GM19238 (cell line): ENCODE measurements at regions not wholly inside any gene's neighbourhood (a gene's known extent, or its start where the extent isn't known, plus 50 kb on each side); places are given as distances from the start of the nearest gene placed in this dataset.

Experiments
- DNase-seq: peaks from one replicate; pipeline ENCODE4 v3.0.0; 2011; ENCODE audit warnings: low spot score; ENCODE audit not compliant: insufficient read length

- no peak for DNase-seq
Observed at GRCh38 chr5:4188704-4189103, 593.1 kb downstream of the IRX1 start.

- DNase-seq = no peak
Observed at GRCh38 chr5:4189317-4189716, 593.7 kb downstream of the IRX1 start.

GRCh38 chr5:4191041-4191440 is 595.4 kb downstream of the IRX1 start:
- no peak for DNase-seq

- DNase-seq = no peak
Observed at GRCh38 chr5:4191703-4192102, 596.1 kb downstream of the IRX1 start.

GRCh38 chr5:4192111-4192510 is 596.5 kb downstream of the IRX1 start:
- no peak for DNase-seq

GRCh38 chr5:4196744-4197143 is 601.1 kb downstream of the IRX1 start:
- no peak for DNase-seq

- no peak for DNase-seq
Observed at GRCh38 chr5:4197151-4197550, 601.5 kb downstream of the IRX1 start.

GRCh38 chr5:4198461-4198860 is 602.8 kb downstream of the IRX1 start:
- DNase-seq = no peak

- no peak for DNase-seq
Observed at GRCh38 chr5:4199049-4199841, 603.6 kb downstream of the IRX1 start.

- no peak for DNase-seq
Observed at GRCh38 chr5:4203146-4203545, 607.5 kb downstream of the IRX1 start.

GRCh38 chr5:4204276-4205141 is 608.9 kb downstream of the IRX1 start:
- no peak for DNase-seq

- no peak for DNase-seq
Observed at GRCh38 chr5:4205398-4205797, 609.8 kb downstream of the IRX1 start.

GRCh38 chr5:4206127-4206526 is 610.5 kb downstream of the IRX1 start:
- DNase-seq = no peak

GRCh38 chr5:4207486-4207885 is 611.9 kb downstream of the IRX1 start:
- DNase-seq = no peak

GRCh38 chr5:4208537-4208936 is 612.9 kb downstream of the IRX1 start:
- DNase-seq = no peak

- DNase-seq = no peak
Observed at GRCh38 chr5:4208996-4209395, 613.4 kb downstream of the IRX1 start.

- no peak for DNase-seq
Observed at GRCh38 chr5:4212071-4212739, 616.6 kb downstream of the IRX1 start.

- DNase-seq = no peak
Observed at GRCh38 chr5:4212981-4213819, 617.6 kb downstream of the IRX1 start.

- DNase-seq = no peak
Observed at GRCh38 chr5:4215143-4215542, 619.5 kb downstream of the IRX1 start.

GRCh38 chr5:4216142-4216541 is 620.5 kb downstream of the IRX1 start:
- DNase-seq = no peak

GRCh38 chr5:4220016-4220415 is 624.4 kb downstream of the IRX1 start:
- DNase-seq = no peak
